Heart left ventricle (tissue), 16 donors: ENCODE measurements at regions not wholly inside any gene's neighbourhood (a gene's known extent, or its start where the extent isn't known, plus 50 kb on each side); places are given as distances from the start of the nearest gene placed in this dataset.

Source experiments
- ATAC-seq, 4 donors: fragments of 200-7000 bp; cut with Tn5 transposase; one replicate each; pipeline ENCODE4 v1.9.1; 2020 to 2022; ENCODE audit warnings: moderate library complexity in 4 of 4, mild to moderate bottlenecking in 3 of 4, moderate number of reproducible peaks in 1 of 4
- DNase-seq, 5 donors: peaks; one replicate each; pipeline ENCODE4 v3.0.0-alpha.2; 2020
- H3K27ac ChIP-seq, 12 donors: fragments of 200-600 bp; sonication (generic) in 4 of 12; one replicate each; pipeline versions ENCODE4 v1.5.0 to v1.8.0; 2016 to 2022; ENCODE audit warnings: mild to moderate bottlenecking in 2 of 12
- H3K27me3 ChIP-seq, 9 donors: fragments of 200-600 bp; sonication (generic) in 2 of 9; one replicate each; pipeline versions ENCODE4 v1.5.1 to v1.8.0; 2016 to 2022; ENCODE audit warnings: mild to moderate bottlenecking in 3 of 9
- H3K36me3 ChIP-seq, 9 donors: fragments of 200-600 bp; sonication (generic) in 2 of 9; one replicate each; pipeline versions ENCODE4 v1.5.0 to v1.8.0; 2018 to 2022; ENCODE audit warnings: mild to moderate bottlenecking in 2 of 9
- H3K4me1 ChIP-seq, 12 donors: fragments of 200-600 bp; sonication (generic) in 4 of 12; one replicate each; pipeline versions ENCODE4 v1.5.0 to v1.8.0; 2016 to 2022; ENCODE audit warnings: mild to moderate bottlenecking in 3 of 12
- H3K4me3 ChIP-seq, 12 donors: fragments of 200-600 bp; sonication (generic) in 4 of 12; one replicate each; pipeline versions ENCODE4 v1.5.0 to v1.8.0; 2017 to 2022; ENCODE audit warnings: mild to moderate bottlenecking in 9 of 12, moderate library complexity in 4 of 12
- H3K9me3 ChIP-seq, 12 donors: fragments of 200-600 bp; sonication (generic) in 4 of 12; one replicate each; pipeline versions ENCODE4 v1.5.0 to v1.8.0; 2016 to 2022; ENCODE audit warnings: mild to moderate bottlenecking in 1 of 12
- CTCF ChIP-seq, 12 donors: fragments of 200-600 bp; sonication (generic) in 4 of 12; IDR thresholded peaks; one replicate each; pipeline versions ENCODE4 v1.5.0 to v1.8.0; 2018 to 2022; ENCODE audit warnings: antibody characterized with exemption in 12 of 12, mild to moderate bottlenecking in 5 of 12
- POLR2A ChIP-seq, 2 donors: fragments of 450-650 bp; IDR thresholded peaks; one replicate each; pipeline ENCODE4 v1.6.1; 2017; ENCODE audit warnings: antibody characterized with exemption in 2 of 2, mild to moderate bottlenecking in 2 of 2, moderate library complexity in 2 of 2
- WGBS, 4 donors: extraction: QIAGEN DNeasy Blood & Tissue Kit in 2 of 4; methylation state at CpG; one replicate each; pipeline versions ENCODE4 v1.1.5 to v1.1.7; 2013 to 2018; 5-methylcytosine and 5-hydroxymethylcytosine counted together
- intact Hi-C, 10 donors: fragments of 100-400 bp; cut with DNase I; formaldehyde crosslinking; loops; one replicate each; pipeline versions ENCODE4 v1.11.1 to v1.14.2; 2022
- donor health status: ischemic (EF 13 %, LVEDD 7.1; RV severe dilation, severe dysfunction).
- donor health status: healthy with polysubstance abuse.
- donor health status: DM: no; HTN: yes; CAD: no.
- donor health status: DM: no; HTN: no; CAD: no.
- donor health status: ischemic (EF 25% LVEDD 6.9; RV normal size, moderate dysfunction).
- donor health status: ischemic (EF 25% LVEDD 5.7; RV mildly dilated, moderate dysfunction).
- donor health status: healthy.
- donor health status: DM: yes; HTN: yes; CAD: no.
- donor health status: ischemic (EF 35%, LVEDD 5.7; RV mildly dilated, moderate dysfunction).
- donor health status: nonischemic (EF 11% LVEDD 7.7; RV severe dilation, severe dysfunction).
- donor health status: DM: yes; HTN: yes; CAD: no.
- donor health status: PGD.
- donor health status: ischemic (EF 29% LVEDD 5.4; RV normal size, mild dysfunction).
- donor health status: nonischemic (EF 23%, LVEDD 6.1; RV moderate dilation, normal function).

DNA sequence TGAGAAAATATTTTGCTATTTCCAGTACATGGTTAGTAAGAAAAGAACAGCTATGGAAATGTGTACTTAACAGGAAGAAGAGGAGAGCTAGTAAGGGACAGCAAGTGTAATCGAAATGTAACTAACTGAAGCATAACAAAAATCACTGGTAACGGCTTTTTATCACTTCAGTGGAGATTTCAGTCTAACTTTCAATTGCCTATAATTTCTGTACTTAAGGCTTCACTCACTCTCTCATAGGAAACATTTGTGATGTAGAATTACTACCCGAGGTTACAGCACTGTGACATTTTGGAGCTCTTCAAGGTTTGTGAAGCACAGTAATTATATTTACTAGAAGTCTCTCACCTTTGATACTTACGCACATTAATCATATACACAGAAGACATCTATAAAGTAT lies 1119.1 kb downstream of the AMY1C start:
- DNase-seq = no peak
- intact Hi-C loops = no loop called here
- TF ChIP-seq POLR2A (IDR thresholded peaks at IDR 0.05) = no peak
- no peak for TF ChIP-seq CTCF (IDR thresholded peaks at IDR 0.05)
- ATAC-seq = no peak
- no peaks in the 10 kb centered on the region for H3K27me3 ChIP-seq
- no peak overlapping the region for H3K27ac ChIP-seq
- H3K4me1 ChIP-seq = no peaks in the 10 kb centered on the region
- H3K9me3 ChIP-seq = peaks cover 0 to 6% (median 0%) of the 10 kb centered on the region in 12 donors
- no peak overlapping the region for H3K4me3 ChIP-seq
- H3K36me3 ChIP-seq = no peaks in the 10 kb centered on the region
- WGBS, 4 donors = 74 to 85% (median 78%) methylated on average over 4 of the region's 4 CpGs

DNA sequence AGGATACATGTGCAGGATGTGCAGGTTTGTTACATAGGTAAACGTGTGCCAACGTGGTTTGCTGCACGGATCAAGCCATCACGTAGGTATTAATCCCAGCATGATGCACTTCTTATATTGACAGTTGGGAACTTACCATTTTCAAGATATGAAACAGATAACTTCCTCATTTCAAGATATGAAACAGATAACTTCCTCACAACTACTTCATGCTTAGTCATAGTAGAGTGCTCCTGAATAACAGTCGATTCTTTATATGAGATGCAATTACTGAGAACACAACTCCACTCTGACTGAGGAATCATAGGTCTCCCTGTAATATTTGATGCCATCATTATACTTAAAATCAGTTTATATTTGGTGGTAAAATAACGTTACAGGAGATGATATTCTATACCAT lies 1124.3 kb downstream of the AMY1C start:
- no peak overlapping the region for H3K4me3 ChIP-seq
- H3K27ac ChIP-seq = no peak overlapping the region

GRCh38 chr1:104878203-104878909 lies 1128.7 kb downstream of the AMY1C start:
- intact Hi-C loops = no loop called here
- no peak for DNase-seq

More for the DNA sequence above, 1124.3 kb downstream of the AMY1C start:
- DNase-seq (no peak), ATAC-seq (no peak)
- no peak for TF ChIP-seq CTCF (IDR thresholded peaks at IDR 0.05)
- no peak for TF ChIP-seq POLR2A (IDR thresholded peaks at IDR 0.05)
- no peaks in the 10 kb centered on the region for H3K4me1 ChIP-seq
- WGBS, 4 donors = 71 to 82% (median 74%) methylated on average over 6 of the region's 6 CpGs
- no peaks in the 10 kb centered on the region for H3K36me3 ChIP-seq
- no peaks in the 10 kb centered on the region for H3K27me3 ChIP-seq
- intact Hi-C loops = no loop called here
- H3K9me3 ChIP-seq = peaks cover 0 to 3% (median 0%) of the 10 kb centered on the region in 12 donors

DNA sequence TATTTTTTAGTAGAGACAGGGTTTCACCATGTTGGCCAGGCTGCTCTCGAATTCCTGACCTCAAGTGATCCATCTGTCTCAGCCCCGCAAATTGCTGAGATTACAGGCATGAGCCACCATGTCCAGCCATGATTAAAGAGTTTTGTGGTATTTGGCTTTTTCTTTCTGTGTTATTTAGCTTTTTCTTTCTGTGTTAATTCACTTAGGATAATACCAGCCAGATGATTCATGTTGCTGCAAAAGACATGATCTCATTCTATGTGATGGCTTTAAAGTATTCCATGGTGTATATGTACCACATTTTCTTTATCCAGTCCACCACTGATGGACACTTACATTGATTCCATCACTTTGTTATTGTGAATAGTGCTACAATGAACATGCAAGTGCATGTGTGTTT lies 1135.2 kb downstream of the AMY1C start:
- TF ChIP-seq CTCF (IDR thresholded peaks at IDR 0.05) = no peak
- TF ChIP-seq POLR2A (IDR thresholded peaks at IDR 0.05) = no peak
- no peak for ATAC-seq
- WGBS, 4 donors = 69 to 81% (median 70%) methylated on average over 2 of the region's 2 CpGs
- no peaks in the 10 kb centered on the region for H3K9me3 ChIP-seq
- intact Hi-C loops = no loop called here
- no peak for DNase-seq
- no peaks in the 10 kb centered on the region for H3K36me3 ChIP-seq
- H3K4me1 ChIP-seq = no peaks in the 10 kb centered on the region
- no peaks in the 10 kb centered on the region for H3K27me3 ChIP-seq
- no peak overlapping the region for H3K4me3 ChIP-seq
- no peak overlapping the region for H3K27ac ChIP-seq

More at GRCh38 chr1:104878203-104878909, 1128.7 kb downstream of the AMY1C start:
- Histone ChIP-seq H3K9me3 (peaks cover 0 to 3% (median 0%) of the 10 kb centered on the region in 12 donors), H3K4me1 (no peaks in the 10 kb centered on the region), H3K27ac (no peak overlapping the region), H3K27me3 (no peaks in the 10 kb centered on the region), H3K4me3 (no peak overlapping the region), H3K36me3 (no peaks in the 10 kb centered on the region)
- TF ChIP-seq POLR2A (IDR thresholded peaks at IDR 0.05) = no peak
- TF ChIP-seq CTCF (IDR thresholded peaks at IDR 0.05) = no peak
- ATAC-seq = no peak
- WGBS, 4 donors = 40 to 61% (median 45%) methylated on average over 5 of the region's 5 CpGs
